HCT116 (cell line): ENCODE measurements at regions not wholly inside any gene's neighbourhood (a gene's known extent, or its start where the extent isn't known, plus 50 kb on each side); places are given as distances from the start of the nearest gene placed in this dataset.

Experiments
- ATAC-seq: fragments of 200-7000 bp; cut with Tn5 transposase; 2 replicates; pipeline ENCODE4 v1.9.1; 2020; ENCODE audit warnings: mild to moderate bottlenecking, moderate library complexity
- BruUV-seq: library from RNA; stranded (reverse); fragments of 400-500 nt; replicated peaks from 2 replicates; lab custom pipeline; 2021; lab: Mats Ljungman, UMichigan
- CTCF ChIA-PET: fragments of 300-600 bp; sonication (Branson Sonifier 250); formaldehyde crosslinking; loops from one replicate; lab custom pipeline; 2021; ENCODE audit warnings: antibody characterized with exemption; lab: Charles Lee
- POLR2A ChIA-PET: fragments of 300-600, 350-600 bp; sonication (Branson Sonifier 250); formaldehyde crosslinking; loops from one replicate; lab custom pipeline; 2021; ENCODE audit warnings: antibody characterized with exemption; lab: Charles Lee
- RAD21 ChIA-PET, 2 experiments: fragments of 300-600 bp; sonication (Branson Sonifier 250); formaldehyde crosslinking; loops; one replicate each; lab custom pipeline; 2023; ENCODE audit warnings: low total read pairs in 2 of 2; ENCODE audit not compliant: uncharacterized antibody in 2 of 2, unreplicated experiment in 2 of 2, low non-redundant PET in 1 of 2; lab: Charles Lee
- DNase-seq: peaks from one replicate; pipeline ENCODE4 v3.0.0-alpha.2; 2010; ENCODE audit warnings: low read depth, low spot score
- H2AFZ ChIP-seq: fragments of 200-600 bp; shearing (Covaris generic), sonication (generic); 2 replicates; pipeline ENCODE4 v1.6.1; 2017; ENCODE audit warnings: low read depth, mixed run types, mixed read lengths, antibody characterized with exemption, low read length; ENCODE audit not compliant: poor library complexity, severe bottlenecking
- H3K27ac ChIP-seq: 2 replicates; pipeline ENCODE4 v1.5.1; 2012; ENCODE audit warnings: low read depth, low read length
- H3K27me3 ChIP-seq: fragments of 200-600 bp; sonication (generic); 2 replicates; pipeline ENCODE4 v1.6.1; 2016; ENCODE audit warnings: mixed run types, low read length, mixed read lengths; ENCODE audit not compliant: insufficient read depth
- H3K36me3 ChIP-seq, 2 experiments: fragments of 200-500 bp in 1 of 2; fragments of 200-600 bp in 1 of 2; sonication (Bioruptor generic) in 1 of 2; sonication (generic) in 1 of 2; 2 replicates each; pipeline versions ENCODE4 v1.5.1 to v1.6.1; 2014 to 2016; ENCODE audit warnings: low read length in 2 of 2, inconsistent platforms in 1 of 2, mixed read lengths in 1 of 2, mixed run types in 1 of 2; ENCODE audit not compliant: insufficient read depth in 2 of 2, control insufficient read depth in 1 of 2
- H3K4me1 ChIP-seq, 2 experiments: fragments of 200-600 bp in 1 of 2; sonication (generic) in 1 of 2; 2 replicates each; pipeline versions ENCODE4 v1.5.1 to v1.6.1; 2012 to 2017; ENCODE audit warnings: low read length in 2 of 2, inconsistent platforms in 1 of 2, mild to moderate bottlenecking in 1 of 2, mixed read lengths in 1 of 2, mixed run types in 1 of 2, moderate library complexity in 1 of 2; ENCODE audit not compliant: insufficient read depth in 2 of 2, control insufficient read depth in 1 of 2
- H3K4me2 ChIP-seq: fragments of 200-600 bp; sonication (generic); 2 replicates; pipeline ENCODE4 v1.6.1; 2017; ENCODE audit warnings: mixed run types, low read length, mixed read lengths
- H3K4me3 ChIP-seq, 2 experiments: fragments of 200-600 bp in 1 of 2; sonication (generic) in 1 of 2; replicated peaks in 1 of 2; 2 replicates each; pipeline ENCODE4 v1.5.1; 2011 to 2016; ENCODE audit warnings: low read length in 2 of 2, control low read depth in 1 of 2, low read depth in 1 of 2, mild to moderate bottlenecking in 1 of 2, mixed read lengths in 1 of 2, mixed run types in 1 of 2
- H3K79me2 ChIP-seq: fragments of 200-600 bp; sonication (generic); 2 replicates; pipeline ENCODE4 v1.6.1; 2017; ENCODE audit warnings: mild to moderate bottlenecking, mixed run types, low read length, moderate library complexity, mixed read lengths; ENCODE audit not compliant: insufficient read depth
- H3K9ac ChIP-seq: fragments of 200-600 bp; sonication (generic); 2 replicates; pipeline ENCODE4 v1.6.1; 2016; ENCODE audit warnings: low read length, mixed read lengths
- H3K9me2 ChIP-seq: fragments of 200-600 bp; sonication (generic), shearing (Covaris generic); 2 replicates; pipeline ENCODE4 v1.6.1; 2017; ENCODE audit warnings: mixed run types, mild to moderate bottlenecking, moderate library complexity; ENCODE audit not compliant: insufficient read depth
- H3K9me3 ChIP-seq, 2 experiments: fragments of 200-500 bp in 1 of 2; fragments of 200-600 bp in 1 of 2; sonication (Bioruptor generic) in 1 of 2; sonication (generic) in 1 of 2; 2 replicates each; pipeline ENCODE4 v1.6.1; 2014 to 2017; ENCODE audit warnings: low read length in 2 of 2, mixed read lengths in 2 of 2, inconsistent platforms in 1 of 2, low read depth in 1 of 2, mild to moderate bottlenecking in 1 of 2, mixed run types in 1 of 2, moderate library complexity in 1 of 2; ENCODE audit not compliant: control insufficient read depth in 1 of 2, insufficient read depth in 1 of 2
- H4K20me1 ChIP-seq: fragments of 200-600 bp; sonication (generic), shearing (Covaris generic); 2 replicates; pipeline ENCODE4 v1.6.1; 2017; ENCODE audit warnings: mixed run types, mild to moderate bottlenecking, moderate library complexity; ENCODE audit not compliant: insufficient read depth
- CBX3 ChIP-seq: IDR thresholded peaks from 2 replicates; pipeline ENCODE4 v1.6.1; 2012; ENCODE audit warnings: low read depth
- CEBPB ChIP-seq: IDR thresholded peaks from 2 replicates; pipeline ENCODE4 v1.6.1; 2012; ENCODE audit warnings: low read depth
- EGR1 ChIP-seq: IDR thresholded peaks from 2 replicates; pipeline ENCODE4 v1.6.1; 2012; ENCODE audit warnings: low read depth
- EZH2 ChIP-seq: fragments of 200-600 bp; sonication (generic); IDR thresholded peaks from 2 replicates; pipeline ENCODE4 v1.6.1; 2017; ENCODE audit warnings: antibody characterized with exemption, mixed run types
- FOSL1 ChIP-seq: IDR thresholded peaks from 2 replicates; pipeline ENCODE4 v1.6.1; 2012; ENCODE audit warnings: low read depth
- JUND ChIP-seq: IDR thresholded peaks from 2 replicates; pipeline ENCODE4 v1.6.1; 2012
- POLR2A ChIP-seq: IDR thresholded peaks from 2 replicates; pipeline ENCODE4 v1.7.0; 2011; ENCODE audit warnings: borderline replicate concordance; ENCODE audit not compliant: insufficient read depth, insufficient read length; ENCODE audit errors: extremely low read depth
- POLR2AphosphoS5 ChIP-seq: IDR thresholded peaks from 2 replicates; pipeline ENCODE4 v1.6.1; 2011; ENCODE audit warnings: mild to moderate bottlenecking, low read depth, low read length, moderate library complexity
- REST ChIP-seq: IDR thresholded peaks from 2 replicates; pipeline ENCODE4 v1.6.1; 2012; ENCODE audit warnings: low read depth
- SIN3A ChIP-seq: IDR thresholded peaks from 2 replicates; pipeline ENCODE4 v1.6.1; 2012; ENCODE audit warnings: low read depth
- SP1 ChIP-seq: IDR thresholded peaks from 2 replicates; pipeline ENCODE4 v1.6.1; 2012; ENCODE audit warnings: low read depth
- TCF7L2 ChIP-seq: IDR thresholded peaks from 2 replicates; pipeline ENCODE4 v1.7.0; 2011; ENCODE audit warnings: borderline replicate concordance, inconsistent platforms; ENCODE audit not compliant: insufficient read depth, insufficient read length; ENCODE audit errors: extremely low read depth
- YY1 ChIP-seq: IDR thresholded peaks from 2 replicates; pipeline ENCODE4 v1.6.1; 2011; ENCODE audit warnings: low read length, low read depth, moderate library complexity, mild to moderate bottlenecking; ENCODE audit not compliant: insufficient replicate concordance; ENCODE audit errors: extremely low read depth
- ZBTB33 ChIP-seq: IDR thresholded peaks from 2 replicates; pipeline ENCODE4 v1.6.1; 2011; ENCODE audit warnings: mild to moderate bottlenecking, low read length, moderate library complexity; ENCODE audit not compliant: insufficient replicate concordance; ENCODE audit errors: extremely low read depth
- intact Hi-C: fragments of 100-400 bp; cut with micrococcal nuclease; formaldehyde crosslinking; loops from 2 replicates; pipeline ENCODE4 v1.10.0; 2022
- TF ChIP-seq, protein P1 (sequence below), 3 experiments: fragments of 200-600 bp in 1 of 3; sonication (generic) in 1 of 3; IDR thresholded peaks in 2 of 3; conservative IDR thresholded peaks in 1 of 3; 2 replicates each; pipeline ENCODE4 v1.5.1; 2012 to 2017; ENCODE audit warnings: low read depth in 2 of 3, low read length in 2 of 3, antibody characterized with exemption in 1 of 3, borderline replicate concordance in 1 of 3, control low read depth in 1 of 3, mild to moderate bottlenecking in 1 of 3, mixed read lengths in 1 of 3, mixed run types in 1 of 3, moderate library complexity in 1 of 3; ENCODE audit not compliant: insufficient read depth in 1 of 3

- TF ChIP-seq CBX3 (no peak), EGR1 (no peak)
Measured at GRCh38 chr4:124431653-124432192, 280.8 kb downstream of the ANKRD50 start (continued).

- POLR2A ChIA-PET: no interaction called here
Measured at GRCh38 chr4:124432500-124432899, 280.0 kb downstream of the ANKRD50 start.

More at GRCh38 chr4:124432500-124432899, 280.0 kb downstream of the ANKRD50 start:
- ChIA-PET RAD21 (no interaction called here), CTCF (no interaction called here)
- DNase-seq (no peak), ATAC-seq (no peak)
- Histone ChIP-seq H3K9me3 (no peaks in the 10 kb centered on the region), H3K27me3 (no peaks in the 10 kb centered on the region), H4K20me1 (no peaks in the 10 kb centered on the region), H2AFZ (no peak overlapping the region), H3K4me3 (no peak overlapping the region), H3K4me2 (no peak overlapping the region), H3K4me1 (no peaks in the 10 kb centered on the region), H3K9ac (no peak overlapping the region), H3K36me3 (no peaks in the 10 kb centered on the region), H3K27ac (no peak overlapping the region), H3K79me2 (no peaks in the 10 kb centered on the region), H3K9me2 (no peaks in the 10 kb centered on the region)
- TF ChIP-seq JUND: no peak
- TF ChIP-seq FOSL1: no peak
- TF ChIP-seq REST: no peak
- TF ChIP-seq POLR2A: no peak
- TF ChIP-seq, protein P1, sequence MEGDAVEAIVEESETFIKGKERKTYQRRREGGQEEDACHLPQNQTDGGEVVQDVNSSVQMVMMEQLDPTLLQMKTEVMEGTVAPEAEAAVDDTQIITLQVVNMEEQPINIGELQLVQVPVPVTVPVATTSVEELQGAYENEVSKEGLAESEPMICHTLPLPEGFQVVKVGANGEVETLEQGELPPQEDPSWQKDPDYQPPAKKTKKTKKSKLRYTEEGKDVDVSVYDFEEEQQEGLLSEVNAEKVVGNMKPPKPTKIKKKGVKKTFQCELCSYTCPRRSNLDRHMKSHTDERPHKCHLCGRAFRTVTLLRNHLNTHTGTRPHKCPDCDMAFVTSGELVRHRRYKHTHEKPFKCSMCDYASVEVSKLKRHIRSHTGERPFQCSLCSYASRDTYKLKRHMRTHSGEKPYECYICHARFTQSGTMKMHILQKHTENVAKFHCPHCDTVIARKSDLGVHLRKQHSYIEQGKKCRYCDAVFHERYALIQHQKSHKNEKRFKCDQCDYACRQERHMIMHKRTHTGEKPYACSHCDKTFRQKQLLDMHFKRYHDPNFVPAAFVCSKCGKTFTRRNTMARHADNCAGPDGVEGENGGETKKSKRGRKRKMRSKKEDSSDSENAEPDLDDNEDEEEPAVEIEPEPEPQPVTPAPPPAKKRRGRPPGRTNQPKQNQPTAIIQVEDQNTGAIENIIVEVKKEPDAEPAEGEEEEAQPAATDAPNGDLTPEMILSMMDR (IDR thresholded peaks at IDR 0.05 in 2 of 3, conservative IDR thresholded peaks at IDR 0.05 in 1 of 3; ENCODE audit: borderline replicate concordance in 1 of 3, insufficient read depth in 1 of 3, low read depth in 2 of 3, low read length in 2 of 3): no peak
- no peak for TF ChIP-seq POLR2AphosphoS5
- TF ChIP-seq EGR1: no peak
- TF ChIP-seq SP1: no peak
- no peak for TF ChIP-seq TCF7L2
- no peak for TF ChIP-seq ZBTB33
- no peak for TF ChIP-seq YY1
- TF ChIP-seq CEBPB: no peak
- TF ChIP-seq EZH2: no peak
- TF ChIP-seq CBX3: no peak
- no peak for TF ChIP-seq SIN3A
- no TSS peak for BruUV-seq
- intact Hi-C loops: no loop called here
